ENCODE measurements at regions not wholly inside any gene's neighbourhood (a gene's known extent, or its start where the extent isn't known, plus 50 kb on each side); places are given as distances from the start of the nearest gene placed in this dataset.

DNA sequence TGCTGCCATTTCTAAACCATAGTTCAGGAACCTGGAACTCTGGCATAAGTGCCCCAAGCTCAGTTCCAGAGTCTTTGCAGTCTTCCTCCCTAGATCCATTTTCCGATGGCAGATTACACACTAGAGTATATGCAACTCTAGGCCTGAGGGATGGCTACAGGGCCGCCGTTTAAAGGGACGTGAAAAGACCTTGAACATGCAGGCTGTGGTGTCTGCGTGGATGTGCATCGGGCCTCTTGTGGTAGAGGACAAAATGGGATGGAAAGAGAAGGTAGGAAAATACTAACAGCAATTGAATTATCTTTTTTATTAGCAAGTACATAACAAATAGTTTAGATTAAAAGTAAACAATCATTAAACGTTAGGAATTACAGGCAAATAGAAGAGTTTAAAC is 588.9 kb downstream of the RFPL4B start:
- Histone ChIP-seq H4K20me1 (ENCODE audit: insufficient read depth) (no peaks in the 10 kb centered on the region), H3K4me3 (ENCODE audit: low read depth in 2 of 2, low read length in 1 of 2) (no peak overlapping the region), H3K36me3 (replicated peaks in 1 of 2; ENCODE audit: control insufficient read depth in 1 of 2, insufficient read depth in 2 of 2, low read length in 1 of 2) (no peaks in the 10 kb centered on the region), H3K9me2 (no peaks in the 10 kb centered on the region), H3F3A (replicated peaks; ENCODE audit: insufficient read depth) (no peaks in the 10 kb centered on the region), H3K27me3 (ENCODE audit: insufficient read depth) (no peaks in the 10 kb centered on the region), H3K79me2 (ENCODE audit: insufficient read depth) (no peaks in the 10 kb centered on the region), H3K9me3 (no peaks in the 10 kb centered on the region), H3K4me2 (no peak overlapping the region), H3K4me1 (ENCODE audit: control insufficient read depth in 1 of 2, insufficient read depth in 2 of 2, low read depth in 1 of 2, low read length in 1 of 2) (peaks cover 3 to 14% of the 10 kb centered on the region in 2 experiments; a peak in 2 of 4 replicates), H2AFZ (ENCODE audit: low read depth) (no peak overlapping the region), H3K27ac (ENCODE audit: low read depth in 2 of 2, low read length in 1 of 2) (peak overlapping the region in 1 of 2 experiments; percentile 60; a peak in 2 of 4 replicates), H3K9ac (no peak overlapping the region)
- ChIA-PET CTCF (no interaction called here), POLR2A (no interaction called here)
- WGBS (ENCODE audit: low lambda C conversion rate): 90% methylated on average over 7 of the region's 7 CpGs
- TF ChIP-seq IRF3 (IDR thresholded peaks at IDR 0.05; ENCODE audit: low read depth, low read length): no peak
- TF ChIP-seq, protein P1, sequence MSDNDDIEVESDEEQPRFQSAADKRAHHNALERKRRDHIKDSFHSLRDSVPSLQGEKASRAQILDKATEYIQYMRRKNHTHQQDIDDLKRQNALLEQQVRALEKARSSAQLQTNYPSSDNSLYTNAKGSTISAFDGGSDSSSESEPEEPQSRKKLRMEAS (IDR thresholded peaks at IDR 0.05; ENCODE audit: low read depth): no peak
- no peak for TF ChIP-seq ZBTB33 (IDR thresholded peaks at IDR 0.05; ENCODE audit: borderline replicate concordance, low read depth)
- no peak for TF ChIP-seq GABPA (IDR thresholded peaks at IDR 0.05; ENCODE audit: low read depth)
- TF ChIP-seq JUND (IDR thresholded peaks at IDR 0.05): no peak
- TF ChIP-seq, protein P2, sequence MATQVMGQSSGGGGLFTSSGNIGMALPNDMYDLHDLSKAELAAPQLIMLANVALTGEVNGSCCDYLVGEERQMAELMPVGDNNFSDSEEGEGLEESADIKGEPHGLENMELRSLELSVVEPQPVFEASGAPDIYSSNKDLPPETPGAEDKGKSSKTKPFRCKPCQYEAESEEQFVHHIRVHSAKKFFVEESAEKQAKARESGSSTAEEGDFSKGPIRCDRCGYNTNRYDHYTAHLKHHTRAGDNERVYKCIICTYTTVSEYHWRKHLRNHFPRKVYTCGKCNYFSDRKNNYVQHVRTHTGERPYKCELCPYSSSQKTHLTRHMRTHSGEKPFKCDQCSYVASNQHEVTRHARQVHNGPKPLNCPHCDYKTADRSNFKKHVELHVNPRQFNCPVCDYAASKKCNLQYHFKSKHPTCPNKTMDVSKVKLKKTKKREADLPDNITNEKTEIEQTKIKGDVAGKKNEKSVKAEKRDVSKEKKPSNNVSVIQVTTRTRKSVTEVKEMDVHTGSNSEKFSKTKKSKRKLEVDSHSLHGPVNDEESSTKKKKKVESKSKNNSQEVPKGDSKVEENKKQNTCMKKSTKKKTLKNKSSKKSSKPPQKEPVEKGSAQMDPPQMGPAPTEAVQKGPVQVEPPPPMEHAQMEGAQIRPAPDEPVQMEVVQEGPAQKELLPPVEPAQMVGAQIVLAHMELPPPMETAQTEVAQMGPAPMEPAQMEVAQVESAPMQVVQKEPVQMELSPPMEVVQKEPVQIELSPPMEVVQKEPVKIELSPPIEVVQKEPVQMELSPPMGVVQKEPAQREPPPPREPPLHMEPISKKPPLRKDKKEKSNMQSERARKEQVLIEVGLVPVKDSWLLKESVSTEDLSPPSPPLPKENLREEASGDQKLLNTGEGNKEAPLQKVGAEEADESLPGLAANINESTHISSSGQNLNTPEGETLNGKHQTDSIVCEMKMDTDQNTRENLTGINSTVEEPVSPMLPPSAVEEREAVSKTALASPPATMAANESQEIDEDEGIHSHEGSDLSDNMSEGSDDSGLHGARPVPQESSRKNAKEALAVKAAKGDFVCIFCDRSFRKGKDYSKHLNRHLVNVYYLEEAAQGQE (IDR thresholded peaks at IDR 0.05; ENCODE audit: low read depth, low read length): no peak
- TF ChIP-seq RAD21 (IDR thresholded peaks at IDR 0.05; ENCODE audit: low read length): no peak
- no peak for TF ChIP-seq TCF12 (IDR thresholded peaks at IDR 0.05)
- TF ChIP-seq, protein P3, sequence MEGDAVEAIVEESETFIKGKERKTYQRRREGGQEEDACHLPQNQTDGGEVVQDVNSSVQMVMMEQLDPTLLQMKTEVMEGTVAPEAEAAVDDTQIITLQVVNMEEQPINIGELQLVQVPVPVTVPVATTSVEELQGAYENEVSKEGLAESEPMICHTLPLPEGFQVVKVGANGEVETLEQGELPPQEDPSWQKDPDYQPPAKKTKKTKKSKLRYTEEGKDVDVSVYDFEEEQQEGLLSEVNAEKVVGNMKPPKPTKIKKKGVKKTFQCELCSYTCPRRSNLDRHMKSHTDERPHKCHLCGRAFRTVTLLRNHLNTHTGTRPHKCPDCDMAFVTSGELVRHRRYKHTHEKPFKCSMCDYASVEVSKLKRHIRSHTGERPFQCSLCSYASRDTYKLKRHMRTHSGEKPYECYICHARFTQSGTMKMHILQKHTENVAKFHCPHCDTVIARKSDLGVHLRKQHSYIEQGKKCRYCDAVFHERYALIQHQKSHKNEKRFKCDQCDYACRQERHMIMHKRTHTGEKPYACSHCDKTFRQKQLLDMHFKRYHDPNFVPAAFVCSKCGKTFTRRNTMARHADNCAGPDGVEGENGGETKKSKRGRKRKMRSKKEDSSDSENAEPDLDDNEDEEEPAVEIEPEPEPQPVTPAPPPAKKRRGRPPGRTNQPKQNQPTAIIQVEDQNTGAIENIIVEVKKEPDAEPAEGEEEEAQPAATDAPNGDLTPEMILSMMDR (IDR thresholded peaks at IDR 0.05): no peak
- TF ChIP-seq FOXJ3 (CRISPR knock-in tag; IDR thresholded peaks at IDR 0.05): no peak
- no peak for DNase-seq

All from SK-N-SH (cell line).